ENCODE measurements at regions not wholly inside any gene's neighbourhood (a gene's known extent, or its start where the extent isn't known, plus 50 kb on each side); places are given as distances from the start of the nearest gene placed in this dataset.

GRCh38 chr18:10278265-10278664 is 176.2 kb upstream of the APCDD1 start:
- no peak for TF ChIP-seq CTCF (IDR thresholded peaks at IDR 0.05; ENCODE audit: insufficient read depth in 1 of 2, low read depth in 1 of 2, low read length in 1 of 2, severe bottlenecking in 1 of 2, unreplicated experiment in 1 of 2)
- Histone ChIP-seq H3K4me1 (no peaks in the 10 kb centered on the region), H3K27me3 (replicated peaks; ENCODE audit: control insufficient read depth, insufficient read depth, low read length) (no peaks in the 10 kb centered on the region), H3K9me3 (no peaks in the 10 kb centered on the region), H3K4me3 (ENCODE audit: low read depth, low read length) (no peak overlapping the region), H3K36me3 (ENCODE audit: control insufficient read depth, insufficient read depth, low read length) (no peaks in the 10 kb centered on the region)
- intact Hi-C loops (cut with micrococcal nuclease; ENCODE audit: unreplicated experiment) = no loop called here
- BruUV-seq (replicated peaks) = no TSS peak
- POLR2A ChIA-PET = no interaction called here
- Mint-ChIP-seq H3K27me3 (ENCODE audit: insufficient read depth, unreplicated experiment) (peaks cover 3% of the 10 kb centered on the region), H3K9me3 (ENCODE audit: unreplicated experiment) (no peaks in the 10 kb centered on the region), H3K4me1 (ENCODE audit: low read depth, unreplicated experiment) (no peaks in the 10 kb centered on the region), H3K36me3 (ENCODE audit: insufficient read depth, unreplicated experiment) (no peaks in the 10 kb centered on the region), H3K27ac (ENCODE audit: unreplicated experiment) (no peak overlapping the region), H3K4me3 (ENCODE audit: unreplicated experiment) (no peak overlapping the region)
- CTCF ChIA-PET = no interaction called here
- DNase-seq = no peak

DNA sequence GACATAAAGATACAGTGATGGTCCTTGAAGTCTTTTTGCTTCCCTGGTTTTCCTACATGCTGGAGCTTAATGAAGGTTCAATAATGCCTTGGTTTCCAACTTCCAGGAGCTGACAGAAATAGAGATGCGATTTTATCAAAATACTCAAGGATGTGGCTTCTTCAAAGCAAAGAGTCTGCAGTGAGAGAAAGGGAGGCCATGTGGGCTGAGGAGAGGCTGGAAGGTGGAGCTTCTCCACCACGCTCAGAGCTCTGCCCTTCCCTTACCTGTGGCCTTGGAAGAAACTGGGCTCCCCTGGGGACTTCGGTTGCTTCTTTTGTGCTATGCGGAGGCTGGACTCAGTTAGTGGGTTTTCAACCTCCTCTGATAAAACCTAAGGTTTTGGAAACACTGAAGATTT is 175.0 kb upstream of the APCDD1 start:
- Mint-ChIP-seq H3K4me1 (ENCODE audit: low read depth, unreplicated experiment) (no peaks in the 10 kb centered on the region), H3K27me3 (ENCODE audit: insufficient read depth, unreplicated experiment) (no peaks in the 10 kb centered on the region), H3K9me3 (ENCODE audit: unreplicated experiment) (no peaks in the 10 kb centered on the region), H3K27ac (ENCODE audit: unreplicated experiment) (no peak overlapping the region), H3K36me3 (ENCODE audit: insufficient read depth, unreplicated experiment) (no peaks in the 10 kb centered on the region), H3K4me3 (ENCODE audit: unreplicated experiment) (no peak overlapping the region)
- no peak for DNase-seq
- ChIA-PET CTCF (no interaction called here), POLR2A (no interaction called here)
- no peaks in the 10 kb centered on the region for H3K36me3 ChIP-seq (ENCODE audit: control insufficient read depth, insufficient read depth, low read length)
- H3K27me3 ChIP-seq (replicated peaks; ENCODE audit: control insufficient read depth, insufficient read depth, low read length) = no peaks in the 10 kb centered on the region
- H3K4me3 ChIP-seq (ENCODE audit: low read depth, low read length) = no peak overlapping the region
- no peaks in the 10 kb centered on the region for H3K9me3 ChIP-seq
- H3K4me1 ChIP-seq = no peaks in the 10 kb centered on the region
- no peak for TF ChIP-seq CTCF (IDR thresholded peaks at IDR 0.05; ENCODE audit: insufficient read depth in 1 of 2, low read depth in 1 of 2, low read length in 1 of 2, severe bottlenecking in 1 of 2, unreplicated experiment in 1 of 2)
- no TSS peak for BruUV-seq (replicated peaks)
- intact Hi-C loops (cut with micrococcal nuclease; ENCODE audit: unreplicated experiment) = no loop called here

DNA sequence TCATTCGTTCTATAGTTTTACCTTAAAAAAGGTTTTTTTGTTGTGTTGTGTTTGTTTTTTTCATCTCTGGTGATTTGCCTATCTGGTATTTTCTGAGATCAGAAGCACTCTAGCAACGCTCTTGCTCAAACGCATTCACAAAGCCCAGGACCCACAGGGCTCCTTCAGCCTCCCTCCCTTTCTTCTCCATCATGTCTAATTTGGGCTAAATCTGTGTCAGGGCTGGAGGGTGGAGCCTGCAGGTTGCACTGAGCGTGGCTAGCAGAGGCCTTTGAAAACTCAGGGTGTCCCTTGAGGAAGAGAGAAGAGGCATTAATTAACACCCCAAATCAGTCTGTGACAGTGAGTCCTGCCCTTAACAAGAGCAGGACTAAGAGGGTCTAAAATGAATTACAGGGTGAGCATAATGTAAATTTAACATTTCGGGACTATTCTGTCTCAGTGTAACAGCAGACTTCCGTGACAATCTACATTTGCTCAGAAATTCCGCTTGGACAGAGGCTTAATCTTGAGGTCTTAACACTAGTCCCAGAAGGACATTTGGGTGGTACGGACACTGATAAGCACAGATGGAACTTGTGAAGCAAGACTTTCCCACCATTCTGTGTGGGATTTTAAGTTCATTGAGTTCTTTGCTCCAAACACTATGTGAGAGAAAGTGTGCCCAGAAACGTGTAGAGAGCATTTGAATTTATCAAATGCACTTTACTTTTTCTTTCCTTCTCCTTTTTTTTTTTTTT is 174.4 kb upstream of the APCDD1 start:
- no peaks in the 10 kb centered on the region for H3K36me3 Mint-ChIP-seq (ENCODE audit: insufficient read depth, unreplicated experiment)
- ChIA-PET POLR2A (no interaction called here), CTCF (no interaction called here)
- no peaks in the 10 kb centered on the region for H3K4me1 Mint-ChIP-seq (ENCODE audit: low read depth, unreplicated experiment)
- no peaks in the 10 kb centered on the region for H3K9me3 Mint-ChIP-seq (ENCODE audit: unreplicated experiment)
- Histone ChIP-seq H3K9me3 (no peaks in the 10 kb centered on the region), H3K4me3 (ENCODE audit: low read depth, low read length) (no peak overlapping the region), H3K27me3 (replicated peaks; ENCODE audit: control insufficient read depth, insufficient read depth, low read length) (no peaks in the 10 kb centered on the region), H3K4me1 (no peaks in the 10 kb centered on the region), H3K36me3 (ENCODE audit: control insufficient read depth, insufficient read depth, low read length) (no peaks in the 10 kb centered on the region)
- no TSS peak for BruUV-seq (replicated peaks)
- H3K27ac Mint-ChIP-seq (ENCODE audit: unreplicated experiment) = no peak overlapping the region
- no peak overlapping the region for H3K4me3 Mint-ChIP-seq (ENCODE audit: unreplicated experiment)
- DNase-seq = no peak
- intact Hi-C loops (cut with micrococcal nuclease; ENCODE audit: unreplicated experiment) = no loop called here
- H3K27me3 Mint-ChIP-seq (ENCODE audit: insufficient read depth, unreplicated experiment) = no peaks in the 10 kb centered on the region
- no peak for TF ChIP-seq CTCF (IDR thresholded peaks at IDR 0.05; ENCODE audit: insufficient read depth in 1 of 2, low read depth in 1 of 2, low read length in 1 of 2, severe bottlenecking in 1 of 2, unreplicated experiment in 1 of 2)
